Loucy (cell line): ENCODE measurements at regions not wholly inside any gene's neighbourhood (a gene's known extent, or its start where the extent isn't known, plus 50 kb on each side); places are given as distances from the start of the nearest gene placed in this dataset.

Experiments
- H2AFZ ChIP-seq: fragments of 200-600 bp; sonication (generic); 2 replicates; pipeline ENCODE4 v1.6.0; 2016; ENCODE audit warnings: antibody characterized with exemption, mild to moderate bottlenecking, low read length, moderate library complexity
- H3F3A ChIP-seq: fragments of 200-600 bp; 2 replicates; pipeline ENCODE4 v1.6.0; 2016; ENCODE audit warnings: antibody characterized with exemption, low read depth, mild to moderate bottlenecking
- H3K27me3 ChIP-seq: fragments of 200-600 bp; sonication (generic); 2 replicates; pipeline ENCODE4 v1.6.1; 2014; ENCODE audit warnings: low read length, mild to moderate bottlenecking; ENCODE audit not compliant: insufficient read depth, poor library complexity, severe bottlenecking
- H3K36me3 ChIP-seq: fragments of 200-600 bp; sonication (generic); 2 replicates; pipeline ENCODE4 v1.6.1; 2016; ENCODE audit warnings: low read length; ENCODE audit not compliant: insufficient read depth
- H3K4me1 ChIP-seq: fragments of 200-600 bp; sonication (generic); 2 replicates; pipeline ENCODE4 v1.5.1; 2014; ENCODE audit warnings: low read length, mild to moderate bottlenecking; ENCODE audit not compliant: insufficient read depth, poor library complexity, severe bottlenecking
- H3K4me2 ChIP-seq: fragments of 200-600 bp; sonication (generic); 2 replicates; pipeline ENCODE4 v1.6.0; 2014; ENCODE audit warnings: antibody characterized with exemption, low read length, low read depth, mild to moderate bottlenecking; ENCODE audit not compliant: poor library complexity, severe bottlenecking
- H3K4me3 ChIP-seq: fragments of 200-600 bp; sonication (generic); 2 replicates; pipeline ENCODE4 v1.5.1; 2014; ENCODE audit warnings: low read length, mild to moderate bottlenecking, mixed read lengths; ENCODE audit not compliant: poor library complexity, severe bottlenecking
- H3K79me2 ChIP-seq: fragments of 200-600 bp; sonication (generic); 2 replicates; pipeline ENCODE4 v1.6.1; 2014; ENCODE audit warnings: low read length; ENCODE audit not compliant: insufficient read depth
- H3K9ac ChIP-seq: fragments of 200-600 bp; sonication (generic); 2 replicates; pipeline ENCODE4 v1.6.0; 2014; ENCODE audit warnings: mild to moderate bottlenecking, low read depth, low read length, moderate library complexity; ENCODE audit not compliant: poor library complexity, severe bottlenecking
- H3K9me2 ChIP-seq: fragments of 200-600 bp; sonication (generic); replicated peaks from 2 replicates; pipeline ENCODE4 v1.6.1; 2016; ENCODE audit warnings: low read depth, low read length, mixed read lengths
- H3K9me3 ChIP-seq: fragments of 200-600 bp; sonication (generic); 2 replicates; pipeline ENCODE4 v1.6.1; 2014; ENCODE audit warnings: mild to moderate bottlenecking, antibody characterized with exemption, low read length, low read depth; ENCODE audit not compliant: insufficient read depth
- H4K20me1 ChIP-seq: fragments of 200-600 bp; sonication (generic); 2 replicates; pipeline ENCODE4 v1.6.0; 2014; ENCODE audit warnings: antibody characterized with exemption, low read length, mild to moderate bottlenecking; ENCODE audit not compliant: insufficient read depth, poor library complexity, severe bottlenecking
- EZH2phosphoT487 ChIP-seq: fragments of 200-600 bp; IDR thresholded peaks from 2 replicates; pipeline ENCODE4 v1.6.1; 2018; ENCODE audit warnings: antibody characterized with exemption, mild to moderate bottlenecking, moderate library complexity, borderline replicate concordance
- TF ChIP-seq, protein P1 (sequence below): fragments of 200-600 bp; sonication (generic); conservative IDR thresholded peaks from 2 replicates; pipeline ENCODE4 v1.5.1; 2014; ENCODE audit warnings: mild to moderate bottlenecking, antibody characterized with exemption, low read length

DNA sequence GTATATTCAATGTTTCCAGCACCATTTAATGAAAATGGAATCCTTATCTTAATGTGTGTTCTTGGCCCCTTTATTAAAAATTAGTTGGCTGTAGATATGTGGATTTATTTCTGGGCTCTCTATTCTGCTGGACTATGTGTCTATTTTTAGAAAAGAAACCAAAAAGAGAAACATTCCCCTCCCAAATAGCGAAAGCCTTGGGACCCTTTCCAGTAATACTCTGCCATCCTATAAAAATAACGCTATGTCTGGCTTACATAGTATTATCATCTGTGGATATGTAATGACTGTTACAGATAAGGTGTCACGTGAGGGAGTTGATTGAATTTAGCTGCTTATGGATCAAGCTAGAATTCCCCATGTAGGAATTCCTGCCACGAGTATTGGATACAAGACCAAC lies 279.3 kb upstream of the KIF2B start:
- Histone ChIP-seq H3K4me1 (no peaks in the 10 kb centered on the region), H2AFZ (no peak overlapping the region), H3F3A (no peaks in the 10 kb centered on the region), H3K36me3 (no peaks in the 10 kb centered on the region), H3K9me2 (no peaks in the 10 kb centered on the region), H3K79me2 (no peaks in the 10 kb centered on the region), H3K9ac (no peak overlapping the region), H3K27me3 (no peaks in the 10 kb centered on the region), H3K9me3 (no peaks in the 10 kb centered on the region), H3K4me3 (no peak overlapping the region), H3K4me2 (no peak overlapping the region), H4K20me1 (no peaks in the 10 kb centered on the region)
- TF ChIP-seq EZH2phosphoT487, result no peak
- TF ChIP-seq, protein P1, sequence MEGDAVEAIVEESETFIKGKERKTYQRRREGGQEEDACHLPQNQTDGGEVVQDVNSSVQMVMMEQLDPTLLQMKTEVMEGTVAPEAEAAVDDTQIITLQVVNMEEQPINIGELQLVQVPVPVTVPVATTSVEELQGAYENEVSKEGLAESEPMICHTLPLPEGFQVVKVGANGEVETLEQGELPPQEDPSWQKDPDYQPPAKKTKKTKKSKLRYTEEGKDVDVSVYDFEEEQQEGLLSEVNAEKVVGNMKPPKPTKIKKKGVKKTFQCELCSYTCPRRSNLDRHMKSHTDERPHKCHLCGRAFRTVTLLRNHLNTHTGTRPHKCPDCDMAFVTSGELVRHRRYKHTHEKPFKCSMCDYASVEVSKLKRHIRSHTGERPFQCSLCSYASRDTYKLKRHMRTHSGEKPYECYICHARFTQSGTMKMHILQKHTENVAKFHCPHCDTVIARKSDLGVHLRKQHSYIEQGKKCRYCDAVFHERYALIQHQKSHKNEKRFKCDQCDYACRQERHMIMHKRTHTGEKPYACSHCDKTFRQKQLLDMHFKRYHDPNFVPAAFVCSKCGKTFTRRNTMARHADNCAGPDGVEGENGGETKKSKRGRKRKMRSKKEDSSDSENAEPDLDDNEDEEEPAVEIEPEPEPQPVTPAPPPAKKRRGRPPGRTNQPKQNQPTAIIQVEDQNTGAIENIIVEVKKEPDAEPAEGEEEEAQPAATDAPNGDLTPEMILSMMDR, result no peak

DNA sequence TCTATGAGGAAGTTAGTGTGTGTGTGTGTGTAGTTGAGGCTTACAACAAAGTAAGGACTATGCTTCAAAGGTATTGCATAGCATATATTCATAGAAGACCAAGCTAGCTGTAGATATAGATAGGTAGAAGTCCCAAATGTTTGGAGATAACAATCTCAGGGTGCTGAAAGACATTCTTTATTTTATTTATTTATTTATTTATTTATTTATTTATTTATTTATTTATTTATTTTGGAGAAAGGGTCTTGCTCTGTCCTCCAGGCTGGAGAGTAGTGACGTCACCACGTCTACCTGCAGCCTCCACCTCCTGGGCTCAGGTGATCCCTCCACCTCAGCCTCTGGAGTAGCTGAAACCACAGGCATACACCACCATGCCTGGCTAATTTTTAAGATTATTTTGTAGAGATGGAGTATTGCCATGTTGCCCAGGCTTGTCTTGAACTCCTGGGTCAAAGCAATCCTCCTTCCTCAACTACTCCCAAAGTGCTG lies 284.6 kb upstream of the KIF2B start:
- H3K27me3 ChIP-seq, result no peaks in the 10 kb centered on the region
- no peaks in the 10 kb centered on the region for H3K9me2 ChIP-seq
- H3K36me3 ChIP-seq, result no peaks in the 10 kb centered on the region
- H3K79me2 ChIP-seq, result no peaks in the 10 kb centered on the region
- TF ChIP-seq, protein P1, result no peak
- TF ChIP-seq EZH2phosphoT487, result no peak
- H3F3A ChIP-seq, result no peaks in the 10 kb centered on the region
- H3K9ac ChIP-seq, result no peak overlapping the region
- H3K4me2 ChIP-seq, result no peak overlapping the region
- H4K20me1 ChIP-seq, result no peaks in the 10 kb centered on the region
- H3K4me3 ChIP-seq, result no peak overlapping the region
- no peaks in the 10 kb centered on the region; the same call in 1 of the 2 replicates for H3K9me3 ChIP-seq
- no peaks in the 10 kb centered on the region for H3K4me1 ChIP-seq
- no peak overlapping the region for H2AFZ ChIP-seq

DNA sequence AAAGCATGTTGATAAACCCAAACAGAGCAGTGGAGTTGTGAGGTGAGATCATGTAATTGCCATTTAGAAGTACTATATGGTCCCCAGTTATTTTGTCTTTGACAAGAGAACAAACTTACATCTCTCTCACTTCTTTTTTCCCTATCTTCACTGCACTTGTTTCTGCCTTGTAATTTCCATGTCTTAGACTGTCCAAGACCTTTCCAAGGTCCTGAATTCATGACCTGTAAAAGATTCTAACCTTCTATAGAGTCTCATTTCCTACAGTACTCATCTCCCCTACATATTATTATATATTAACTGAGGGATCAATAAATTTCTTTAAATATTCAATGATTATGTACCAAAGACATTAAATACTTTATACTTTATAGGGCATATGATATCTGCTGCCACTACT lies 295.3 kb upstream of the KIF2B start:
- no peaks in the 10 kb centered on the region for H3K9me2 ChIP-seq
- H3K36me3 ChIP-seq, result no peaks in the 10 kb centered on the region
- H3K4me1 ChIP-seq, result no peaks in the 10 kb centered on the region
- no peaks in the 10 kb centered on the region for H3K79me2 ChIP-seq
- TF ChIP-seq, protein P1, result no peak
- TF ChIP-seq EZH2phosphoT487, result no peak
- no peak overlapping the region for H2AFZ ChIP-seq
- H3K4me3 ChIP-seq, result no peak overlapping the region
- no peak overlapping the region for H3K9ac ChIP-seq
- no peaks in the 10 kb centered on the region for H3K9me3 ChIP-seq
- no peaks in the 10 kb centered on the region for H4K20me1 ChIP-seq
- H3K27me3 ChIP-seq, result no peaks in the 10 kb centered on the region
- H3K4me2 ChIP-seq, result no peak overlapping the region
- H3F3A ChIP-seq, result no peaks in the 10 kb centered on the region
